ENCODE measurements at regions not wholly inside any gene's neighbourhood (a gene's known extent, or its start where the extent isn't known, plus 50 kb on each side); places are given as distances from the start of the nearest gene placed in this dataset.

DNA sequence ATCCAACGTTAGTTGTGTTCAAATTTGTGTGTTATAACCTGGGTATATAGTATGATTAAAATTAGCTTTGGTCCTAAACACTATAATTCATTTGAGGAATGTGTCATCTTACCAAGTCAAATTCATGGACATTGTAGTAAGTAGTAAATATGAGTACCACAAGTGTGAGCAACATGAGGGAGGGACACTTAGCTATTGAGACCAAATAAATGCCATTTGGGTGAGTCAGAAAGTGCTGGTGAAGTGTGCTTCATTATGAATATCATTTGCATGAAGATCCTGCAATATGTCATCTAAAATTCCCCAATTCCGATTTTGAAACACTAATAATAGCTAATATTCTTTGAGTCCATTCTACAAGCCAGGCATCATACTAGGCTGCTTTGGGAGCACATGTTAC, 336.7 kb upstream of the KIF2A start:
- Histone ChIP-seq H3K79me1 (ENCODE audit: low read depth, low read length) (no peaks in the 10 kb centered on the region), H3K9ac (replicated peaks in 1 of 4; ENCODE audit: extremely low read depth in 1 of 4, low read depth in 3 of 4, low read length in 3 of 4) (no peak overlapping the region), H2AK5ac (ENCODE audit: low read depth, low read length) (no peak overlapping the region), H4K91ac (replicated peaks; ENCODE audit: insufficient read length, low read length) (no peak overlapping the region), H3K27me3 (replicated peaks in 1 of 4; ENCODE audit: control insufficient read depth in 3 of 4, extremely low read depth in 1 of 4, insufficient read depth in 3 of 4, low read length in 3 of 4) (no peaks in the 10 kb centered on the region), H3K4me2 (ENCODE audit: insufficient read depth in 1 of 2, low read depth in 2 of 2, low read length in 2 of 2) (no peak overlapping the region), H2BK20ac (ENCODE audit: low read length) (no peak overlapping the region), H3K79me2 (ENCODE audit: control insufficient read depth in 1 of 2, insufficient read depth in 2 of 2, low read length in 2 of 2) (no peaks in the 10 kb centered on the region), H4K20me1 (replicated peaks in 1 of 2; ENCODE audit: control insufficient read depth in 1 of 2, insufficient read depth in 2 of 2, low read length in 2 of 2) (no peaks in the 10 kb centered on the region), H3K4ac (replicated peaks; ENCODE audit: insufficient read length, low read depth, low read length) (no peak overlapping the region), H2BK15ac (ENCODE audit: low read length) (no peak overlapping the region), H3K18ac (ENCODE audit: extremely low read depth, low read length) (no peak overlapping the region), H3K4me1 (replicated peaks in 1 of 4; ENCODE audit: control insufficient read depth in 3 of 4, insufficient read depth in 4 of 4, low read length in 3 of 4) (no peaks in the 10 kb centered on the region), H3K56ac (replicated peaks; ENCODE audit: insufficient read length, low read depth, low read length) (no peak overlapping the region), H2BK120ac (replicated peaks; ENCODE audit: low read depth, low read length) (no peak overlapping the region), H3K9me3 (ENCODE audit: insufficient read depth in 2 of 2, low read depth in 1 of 2, low read length in 1 of 2) (no peaks in the 10 kb centered on the region), H3K23me2 (ENCODE audit: low read depth, low read length) (no peaks in the 10 kb centered on the region; the same call in 1 of the 2 replicates), H4K8ac (ENCODE audit: extremely low read depth, insufficient read depth, low read length) (no peak overlapping the region), H3K36me3 (ENCODE audit: control insufficient read depth in 2 of 4, insufficient read depth in 4 of 4, low read length in 3 of 4) (no peaks in the 10 kb centered on the region), H4K5ac (ENCODE audit: insufficient read length, low read depth, low read length) (no peak overlapping the region), H3K4me3 (ENCODE audit: extremely low read depth in 1 of 4, insufficient read depth in 2 of 4, low read depth in 3 of 4, low read length in 4 of 4) (no peak overlapping the region), H2AFZ (ENCODE audit: low read length) (no peak overlapping the region), H3K14ac (ENCODE audit: insufficient read length) (no peak overlapping the region), H2BK12ac (ENCODE audit: low read depth, low read length) (no peak overlapping the region), H3K23ac (ENCODE audit: insufficient read length) (no peak overlapping the region), H2BK5ac (ENCODE audit: low read depth, low read length) (no peak overlapping the region), H3K27ac (ENCODE audit: low read depth, low read length) (no peak overlapping the region)
- ChIA-PET POLR2A (ENCODE audit: partially characterized antibody) (no interaction called here), CTCF (ENCODE audit: partially characterized antibody) (interaction anchor here (1.1 kb wide), 2 partner anchors 152 to 177 kb away, joined by 3 read pairs; no protein-coding TSS in a partner anchor)
- 69% methylated on average over 2 of the region's 2 CpGs; no CpG with 5 or more reads in 1 of the 2 experiments for WGBS, 2 experiments (ENCODE audit: extremely low coverage in 1 of 2, insufficient coverage in 1 of 2, insufficient read length in 1 of 2, insufficient replicate concordance in 2 of 2, low coverage in 1 of 2, low lambda C conversion rate in 2 of 2, missing lambda C conversion rate in 1 of 2)
- no peak for TF ChIP-seq CTBP2 (IDR thresholded peaks at IDR 0.05; ENCODE audit: borderline replicate concordance, insufficient read depth, insufficient read length, low read length)
- TF ChIP-seq POU5F1 (IDR thresholded peaks at IDR 0.05; ENCODE audit: low read depth, low read length), result no peak
- no peak for TF ChIP-seq TCF12 (IDR thresholded peaks at IDR 0.05; ENCODE audit: low read depth, low read length)
- TF ChIP-seq, protein P1, sequence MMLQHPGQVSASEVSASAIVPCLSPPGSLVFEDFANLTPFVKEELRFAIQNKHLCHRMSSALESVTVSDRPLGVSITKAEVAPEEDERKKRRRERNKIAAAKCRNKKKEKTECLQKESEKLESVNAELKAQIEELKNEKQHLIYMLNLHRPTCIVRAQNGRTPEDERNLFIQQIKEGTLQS (IDR thresholded peaks at IDR 0.05; ENCODE audit: insufficient read depth, low read depth, low read length), result no peak
- TF ChIP-seq POLR2A (IDR thresholded peaks at IDR 0.05; ENCODE audit: control extremely low read depth in 1 of 2, low read depth in 2 of 2, low read length in 2 of 2), result no peak
- no peak for TF ChIP-seq SAP30 (IDR thresholded peaks at IDR 0.05; ENCODE audit: insufficient read depth, insufficient replicate concordance, low read length)
- TF ChIP-seq PHF8 (conservative IDR thresholded peaks at IDR 0.05; ENCODE audit: low read depth, low read length), result no peak
- TF ChIP-seq CBX5 (IDR thresholded peaks at IDR 0.05; ENCODE audit: low read depth, low read length), result no peak
- FAIRE-seq (no peak), DNase-seq (ENCODE audit: low read depth in 1 of 2, low spot score in 2 of 2) (no peak)
